HCT116 (cell line): ENCODE measurements at regions not wholly inside any gene's neighbourhood (a gene's known extent, or its start where the extent isn't known, plus 50 kb on each side); places are given as distances from the start of the nearest gene placed in this dataset.

Experiments used
- ATAC-seq: fragments of 200-7000 bp; cut with Tn5 transposase; 2 replicates; pipeline ENCODE4 v1.9.1; 2020; ENCODE audit warnings: mild to moderate bottlenecking, moderate library complexity
- BruUV-seq: library from RNA; stranded (reverse); fragments of 400-500 nt; replicated peaks from 2 replicates; lab custom pipeline; 2021; lab: Mats Ljungman, UMichigan
- CTCF ChIA-PET: fragments of 300-600 bp; sonication (Branson Sonifier 250); formaldehyde crosslinking; loops from one replicate; lab custom pipeline; 2021; ENCODE audit warnings: antibody characterized with exemption; lab: Charles Lee
- POLR2A ChIA-PET: fragments of 300-600, 350-600 bp; sonication (Branson Sonifier 250); formaldehyde crosslinking; loops from one replicate; lab custom pipeline; 2021; ENCODE audit warnings: antibody characterized with exemption; lab: Charles Lee
- RAD21 ChIA-PET, 2 experiments: fragments of 300-600 bp; sonication (Branson Sonifier 250); formaldehyde crosslinking; loops; one replicate each; lab custom pipeline; 2023; ENCODE audit warnings: low total read pairs in 2 of 2; ENCODE audit not compliant: uncharacterized antibody in 2 of 2, unreplicated experiment in 2 of 2, low non-redundant PET in 1 of 2; lab: Charles Lee
- DNase-seq: peaks from one replicate; pipeline ENCODE4 v3.0.0-alpha.2; 2010; ENCODE audit warnings: low read depth, low spot score
- H2AFZ ChIP-seq: fragments of 200-600 bp; shearing (Covaris generic), sonication (generic); 2 replicates; pipeline ENCODE4 v1.6.1; 2017; ENCODE audit warnings: low read depth, mixed run types, mixed read lengths, antibody characterized with exemption, low read length; ENCODE audit not compliant: poor library complexity, severe bottlenecking
- H3K27ac ChIP-seq: 2 replicates; pipeline ENCODE4 v1.5.1; 2012; ENCODE audit warnings: low read depth, low read length
- H3K27me3 ChIP-seq: fragments of 200-600 bp; sonication (generic); 2 replicates; pipeline ENCODE4 v1.6.1; 2016; ENCODE audit warnings: mixed run types, low read length, mixed read lengths; ENCODE audit not compliant: insufficient read depth
- H3K36me3 ChIP-seq, 2 experiments: fragments of 200-500 bp in 1 of 2; fragments of 200-600 bp in 1 of 2; sonication (Bioruptor generic) in 1 of 2; sonication (generic) in 1 of 2; 2 replicates each; pipeline versions ENCODE4 v1.5.1 to v1.6.1; 2014 to 2016; ENCODE audit warnings: low read length in 2 of 2, inconsistent platforms in 1 of 2, mixed read lengths in 1 of 2, mixed run types in 1 of 2; ENCODE audit not compliant: insufficient read depth in 2 of 2, control insufficient read depth in 1 of 2
- H3K4me1 ChIP-seq, 2 experiments: fragments of 200-600 bp in 1 of 2; sonication (generic) in 1 of 2; 2 replicates each; pipeline versions ENCODE4 v1.5.1 to v1.6.1; 2012 to 2017; ENCODE audit warnings: low read length in 2 of 2, inconsistent platforms in 1 of 2, mild to moderate bottlenecking in 1 of 2, mixed read lengths in 1 of 2, mixed run types in 1 of 2, moderate library complexity in 1 of 2; ENCODE audit not compliant: insufficient read depth in 2 of 2, control insufficient read depth in 1 of 2
- H3K4me2 ChIP-seq: fragments of 200-600 bp; sonication (generic); 2 replicates; pipeline ENCODE4 v1.6.1; 2017; ENCODE audit warnings: mixed run types, low read length, mixed read lengths
- H3K4me3 ChIP-seq, 2 experiments: fragments of 200-600 bp in 1 of 2; sonication (generic) in 1 of 2; replicated peaks in 1 of 2; 2 replicates each; pipeline ENCODE4 v1.5.1; 2011 to 2016; ENCODE audit warnings: low read length in 2 of 2, control low read depth in 1 of 2, low read depth in 1 of 2, mild to moderate bottlenecking in 1 of 2, mixed read lengths in 1 of 2, mixed run types in 1 of 2
- H3K79me2 ChIP-seq: fragments of 200-600 bp; sonication (generic); 2 replicates; pipeline ENCODE4 v1.6.1; 2017; ENCODE audit warnings: mild to moderate bottlenecking, mixed run types, low read length, moderate library complexity, mixed read lengths; ENCODE audit not compliant: insufficient read depth
- H3K9ac ChIP-seq: fragments of 200-600 bp; sonication (generic); 2 replicates; pipeline ENCODE4 v1.6.1; 2016; ENCODE audit warnings: low read length, mixed read lengths
- H3K9me2 ChIP-seq: fragments of 200-600 bp; sonication (generic), shearing (Covaris generic); 2 replicates; pipeline ENCODE4 v1.6.1; 2017; ENCODE audit warnings: mixed run types, mild to moderate bottlenecking, moderate library complexity; ENCODE audit not compliant: insufficient read depth
- H3K9me3 ChIP-seq, 2 experiments: fragments of 200-500 bp in 1 of 2; fragments of 200-600 bp in 1 of 2; sonication (Bioruptor generic) in 1 of 2; sonication (generic) in 1 of 2; 2 replicates each; pipeline ENCODE4 v1.6.1; 2014 to 2017; ENCODE audit warnings: low read length in 2 of 2, mixed read lengths in 2 of 2, inconsistent platforms in 1 of 2, low read depth in 1 of 2, mild to moderate bottlenecking in 1 of 2, mixed run types in 1 of 2, moderate library complexity in 1 of 2; ENCODE audit not compliant: control insufficient read depth in 1 of 2, insufficient read depth in 1 of 2
- H4K20me1 ChIP-seq: fragments of 200-600 bp; sonication (generic), shearing (Covaris generic); 2 replicates; pipeline ENCODE4 v1.6.1; 2017; ENCODE audit warnings: mixed run types, mild to moderate bottlenecking, moderate library complexity; ENCODE audit not compliant: insufficient read depth
- ELF1 ChIP-seq: IDR thresholded peaks from 2 replicates; pipeline ENCODE4 v1.6.1; 2012; ENCODE audit warnings: low read depth, borderline replicate concordance
- JUND ChIP-seq: IDR thresholded peaks from 2 replicates; pipeline ENCODE4 v1.6.1; 2012
- POLR2AphosphoS5 ChIP-seq: IDR thresholded peaks from 2 replicates; pipeline ENCODE4 v1.6.1; 2011; ENCODE audit warnings: mild to moderate bottlenecking, low read depth, low read length, moderate library complexity
- RAD21 ChIP-seq: IDR thresholded peaks from 2 replicates; pipeline ENCODE4 v1.6.1; 2012; ENCODE audit warnings: low read depth, mild to moderate bottlenecking
- REST ChIP-seq: IDR thresholded peaks from 2 replicates; pipeline ENCODE4 v1.6.1; 2012; ENCODE audit warnings: low read depth
- SP1 ChIP-seq: IDR thresholded peaks from 2 replicates; pipeline ENCODE4 v1.6.1; 2012; ENCODE audit warnings: low read depth
- TCF7L2 ChIP-seq: IDR thresholded peaks from 2 replicates; pipeline ENCODE4 v1.7.0; 2011; ENCODE audit warnings: borderline replicate concordance, inconsistent platforms; ENCODE audit not compliant: insufficient read depth, insufficient read length; ENCODE audit errors: extremely low read depth
- YY1 ChIP-seq: IDR thresholded peaks from 2 replicates; pipeline ENCODE4 v1.6.1; 2011; ENCODE audit warnings: low read length, low read depth, moderate library complexity, mild to moderate bottlenecking; ENCODE audit not compliant: insufficient replicate concordance; ENCODE audit errors: extremely low read depth
- ZNF274 ChIP-seq: fragments of 200-500 bp; sonication (Bioruptor generic); IDR thresholded peaks from 2 replicates; pipeline ENCODE4 v1.6.1; 2014; ENCODE audit warnings: mild to moderate bottlenecking, low read depth, low read length, inconsistent platforms
- intact Hi-C: fragments of 100-400 bp; cut with micrococcal nuclease; formaldehyde crosslinking; loops from 2 replicates; pipeline ENCODE4 v1.10.0; 2022

DNA sequence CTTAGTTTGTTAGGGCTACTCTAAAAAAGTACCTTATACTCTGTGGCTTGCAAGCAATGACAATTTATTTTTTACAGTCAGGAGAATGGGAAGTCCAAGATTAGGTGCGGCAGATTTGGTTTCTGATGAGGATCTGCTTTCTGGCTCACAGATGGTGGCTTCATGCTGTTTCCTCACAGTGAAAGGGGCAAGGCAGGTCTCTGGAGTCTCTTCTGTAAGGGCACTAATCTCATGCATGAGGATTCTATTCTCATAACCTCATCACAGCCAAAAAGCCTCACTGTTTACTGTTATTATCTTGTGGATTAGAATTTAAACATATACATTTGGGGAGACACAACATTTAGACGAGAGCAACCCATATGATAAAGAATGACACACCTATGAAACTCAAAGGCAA lies 1957.4 kb upstream of the SEL1L start:
- Histone ChIP-seq H3K79me2 (no peaks in the 10 kb centered on the region), H3K36me3 (no peaks in the 10 kb centered on the region), H2AFZ (no peak overlapping the region), H3K4me2 (no peak overlapping the region), H3K9ac (no peak overlapping the region), H3K9me2 (no peaks in the 10 kb centered on the region), H3K9me3 (peaks cover 14 to 15% of the 10 kb centered on the region in 2 experiments; a peak in 2 of 4 replicates), H3K27ac (no peak overlapping the region), H3K4me1 (no peaks in the 10 kb centered on the region), H3K27me3 (no peaks in the 10 kb centered on the region), H4K20me1 (no peaks in the 10 kb centered on the region), H3K4me3 (no peak overlapping the region)
- intact Hi-C loops, result no loop called here
- no peak for ATAC-seq
- ChIA-PET RAD21 (no interaction called here), POLR2A (no interaction called here), CTCF (no interaction called here)
- DNase-seq, result no peak
- BruUV-seq, result no TSS peak
- TF ChIP-seq REST, result no peak
- TF ChIP-seq JUND, result no peak
- TF ChIP-seq TCF7L2, result no peak

DNA sequence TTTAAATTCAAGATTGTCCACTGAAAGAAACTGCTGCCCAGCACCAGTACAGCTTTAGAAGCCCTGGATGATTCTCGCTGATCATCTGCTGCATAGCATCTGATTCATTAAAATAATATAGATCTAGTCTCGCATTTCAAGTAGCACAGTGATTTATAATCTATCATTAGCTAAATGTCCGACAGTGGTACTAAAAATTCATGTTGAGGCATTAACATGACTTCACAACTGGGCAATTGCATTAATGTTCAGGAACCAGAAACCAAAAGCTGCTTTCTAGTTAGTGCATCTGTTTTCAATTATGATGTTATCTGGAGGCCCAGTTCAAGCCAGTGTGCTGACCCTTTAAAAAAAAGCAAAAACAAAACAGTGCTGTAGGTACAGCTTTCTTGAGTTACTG lies 1987.2 kb upstream of the SEL1L start:
- Histone ChIP-seq H3K27me3 (no peaks in the 10 kb centered on the region), H3K36me3 (no peaks in the 10 kb centered on the region), H3K4me1 (no peaks in the 10 kb centered on the region), H3K27ac (no peak overlapping the region), H3K9me3 (peaks cover 4 to 7% of the 10 kb centered on the region in 2 experiments; a peak in 2 of 4 replicates), H3K9me2 (no peaks in the 10 kb centered on the region), H2AFZ (no peak overlapping the region), H3K79me2 (no peaks in the 10 kb centered on the region), H3K9ac (no peak overlapping the region), H4K20me1 (no peaks in the 10 kb centered on the region), H3K4me2 (no peak overlapping the region), H3K4me3 (no peak overlapping the region)
- intact Hi-C loops, result no loop called here
- no TSS peak for BruUV-seq
- ChIA-PET POLR2A (no interaction called here), RAD21 (no interaction called here), CTCF (no interaction called here)
- ATAC-seq (no peak), DNase-seq (no peak)
- no peak for TF ChIP-seq ELF1
- no peak for TF ChIP-seq ZNF274
- TF ChIP-seq RAD21, result no peak
- TF ChIP-seq YY1, result no peak
- no peak for TF ChIP-seq JUND
- TF ChIP-seq POLR2AphosphoS5, result no peak
- no peak for TF ChIP-seq SP1
